GM12878 (cell line): ENCODE measurements at regions not wholly inside any gene's neighbourhood (a gene's known extent, or its start where the extent isn't known, plus 50 kb on each side); places are given as distances from the start of the nearest gene placed in this dataset.

Experiments used
- ATAC-seq: fragments of 200-7000 bp; cut with Tn5 transposase; 3 replicates; pipeline ENCODE4 v1.9.1; 2020; ENCODE audit warnings: mild to moderate bottlenecking, moderate library complexity
- BruUV-seq: library from RNA; stranded (reverse); fragments of 400-500 nt; replicated peaks from 2 replicates; lab custom pipeline; 2021; lab: Mats Ljungman, UMichigan
- CTCF ChIA-PET: fragments of 300-600 bp; sonication (Branson Sonifier 250); formaldehyde crosslinking; extraction: SDS; loops from one replicate; lab custom pipeline; 2021; ENCODE audit warnings: inconsistent platforms; lab: Yijun Ruan, JAX
- POLR2A ChIA-PET: fragments of 350-600 bp; formaldehyde crosslinking; extraction: SDS; loops from one replicate; lab custom pipeline; 2021; ENCODE audit warnings: inconsistent platforms; lab: Charles Lee
- RAD21 ChIA-PET: fragments of 300-600 bp; sonication (Branson Sonifier 250); formaldehyde crosslinking; loops from one replicate; lab custom pipeline; 2023; ENCODE audit warnings: antibody characterized with exemption; ENCODE audit not compliant: unreplicated experiment; lab: Charles Lee
- SMC1A ChIA-PET: fragments of 300-600 bp; sonication (Branson Sonifier 250); formaldehyde crosslinking; loops from one replicate; lab custom pipeline; 2023; ENCODE audit not compliant: unreplicated experiment, uncharacterized antibody; lab: Charles Lee
- DNase-seq: peaks from one replicate; pipeline ENCODE4 v3.0.0-alpha.2; 2011; ENCODE audit warnings: low read depth, low spot score
- FAIRE-seq: peaks from 3 replicates; lab custom pipeline; 2011; peaks lifted over from hg19 to GRCh38; lab: Jason Lieb, UNC
- H2AFZ ChIP-seq: 2 replicates; pipeline ENCODE4 v1.6.0; 2011; ENCODE audit warnings: low read depth, low read length, control low read depth; ENCODE audit not compliant: control insufficient read depth
- H3K27ac ChIP-seq: 2 replicates; pipeline ENCODE4 v1.5.1; 2011; ENCODE audit warnings: control low read depth; ENCODE audit not compliant: control insufficient read depth, insufficient read depth
- H3K27me3 ChIP-seq, 2 experiments: replicated peaks in 1 of 2; 2 replicates each; pipeline versions ENCODE4 v1.6.0 to v1.6.1; 2011; ENCODE audit warnings: low read length in 1 of 2; ENCODE audit not compliant: control insufficient read depth in 2 of 2, insufficient read depth in 2 of 2
- H3K36me3 ChIP-seq, 2 experiments: 2 replicates each; pipeline ENCODE4 v1.5.1; 2011; ENCODE audit warnings: low read length in 1 of 2; ENCODE audit not compliant: control insufficient read depth in 2 of 2, insufficient read depth in 2 of 2
- H3K4me1 ChIP-seq: 2 replicates; pipeline ENCODE4 v1.6.1; 2011; ENCODE audit warnings: mild to moderate bottlenecking, low read length, moderate library complexity, mixed read lengths; ENCODE audit not compliant: control insufficient read depth, insufficient read depth
- H3K4me2 ChIP-seq: 2 replicates; pipeline ENCODE4 v1.6.0; 2011; ENCODE audit warnings: control low read depth; ENCODE audit not compliant: control insufficient read depth, insufficient read depth
- H3K4me3 ChIP-seq: fragments of 200-600 bp; sonication (generic); 2 replicates; pipeline ENCODE4 v1.5.1; 2016
- H3K79me2 ChIP-seq: 2 replicates; pipeline ENCODE4 v1.6.0; 2011; ENCODE audit warnings: low read length; ENCODE audit not compliant: control insufficient read depth, insufficient read depth
- H3K9ac ChIP-seq: 2 replicates; pipeline ENCODE4 v1.8.0; 2011; ENCODE audit warnings: low read length, control low read depth, mixed read lengths; ENCODE audit not compliant: control insufficient read depth, insufficient read depth
- H3K9me3 ChIP-seq: replicated peaks from 3 replicates; pipeline ENCODE4 v1.5.1; 2011; ENCODE audit warnings: mild to moderate bottlenecking, low read length; ENCODE audit not compliant: control insufficient read depth, insufficient read depth
- H4K20me1 ChIP-seq: 2 replicates; pipeline ENCODE4 v1.6.0; 2011; ENCODE audit not compliant: control insufficient read depth, insufficient read depth
- CREB1 ChIP-seq: IDR thresholded peaks from 2 replicates; pipeline ENCODE4 v1.6.1; 2012; ENCODE audit warnings: low read depth, mild to moderate bottlenecking, inconsistent platforms
- POLR2A ChIP-seq: IDR thresholded peaks from 2 replicates; pipeline ENCODE4 v1.6.1; 2011; ENCODE audit warnings: low read depth, mild to moderate bottlenecking, low read length
- RELA ChIP-seq: fragments of 450-650 bp; IDR thresholded peaks from 2 replicates; pipeline ENCODE4 v1.8.0; 2014; ENCODE audit warnings: borderline replicate concordance; ENCODE audit not compliant: partially characterized antibody
- SPI1 ChIP-seq: IDR thresholded peaks from 2 replicates; pipeline ENCODE4 v1.6.1; 2011; ENCODE audit warnings: low read depth, mild to moderate bottlenecking, low read length, moderate library complexity, borderline replicate concordance; ENCODE audit not compliant: insufficient read depth
- WGBS: methylation state at CpG from one replicate; pipeline ENCODE4 v1.1.6; 2016; ENCODE audit warnings: low lambda C conversion rate; ENCODE audit not compliant: insufficient replicate concordance, insufficient coverage; ENCODE audit errors: missing lambda C conversion rate; 5-methylcytosine and 5-hydroxymethylcytosine counted together
- in situ Hi-C: fragments of 300-500 bp; cut with MboI; formaldehyde crosslinking; loops from 9 replicates; pipeline ENCODE4 v1.14.3; 2018; ENCODE audit warnings: mixed read lengths
- intact Hi-C: fragments of 100-400 bp; cut with micrococcal nuclease; formaldehyde crosslinking; loops from one replicate; pipeline ENCODE4 v1.14.2; 2022; ENCODE audit not compliant: unreplicated experiment
- TF ChIP-seq, protein P1 (sequence below): IDR thresholded peaks from 2 replicates; pipeline ENCODE4 v1.6.1; 2012; ENCODE audit warnings: low read length, inconsistent platforms
- TF ChIP-seq, protein P2 (sequence below): fragments of 450-650 bp; IDR thresholded peaks from 2 replicates; pipeline ENCODE4 v1.6.1; 2016; ENCODE audit warnings: mild to moderate bottlenecking, moderate library complexity, borderline replicate concordance
- TF ChIP-seq, protein P3 (sequence below): fragments of 450-650 bp; formaldehyde crosslinking; IDR thresholded peaks from 2 replicates; pipeline ENCODE4 v1.5.0; 2022; ENCODE audit warnings: mild to moderate bottlenecking, missing genetic modification characterization

DNA sequence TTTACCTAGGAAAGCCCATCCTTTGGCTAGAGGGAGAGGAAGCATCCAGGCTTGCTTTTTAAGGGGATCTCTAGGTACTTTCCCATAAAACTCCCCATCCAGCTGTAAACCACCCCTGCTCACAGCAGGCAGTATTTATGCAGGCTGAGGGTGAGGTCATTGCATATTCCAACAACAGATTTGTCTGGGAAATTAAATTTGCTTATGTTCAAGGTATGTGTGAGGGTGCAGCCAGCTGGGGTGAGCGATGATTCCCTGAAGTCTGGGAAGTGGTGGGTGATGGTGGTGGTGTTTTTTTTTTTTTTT is 96.3 kb upstream of the C1QTNF9B start (continued):
- TF ChIP-seq, protein P1, sequence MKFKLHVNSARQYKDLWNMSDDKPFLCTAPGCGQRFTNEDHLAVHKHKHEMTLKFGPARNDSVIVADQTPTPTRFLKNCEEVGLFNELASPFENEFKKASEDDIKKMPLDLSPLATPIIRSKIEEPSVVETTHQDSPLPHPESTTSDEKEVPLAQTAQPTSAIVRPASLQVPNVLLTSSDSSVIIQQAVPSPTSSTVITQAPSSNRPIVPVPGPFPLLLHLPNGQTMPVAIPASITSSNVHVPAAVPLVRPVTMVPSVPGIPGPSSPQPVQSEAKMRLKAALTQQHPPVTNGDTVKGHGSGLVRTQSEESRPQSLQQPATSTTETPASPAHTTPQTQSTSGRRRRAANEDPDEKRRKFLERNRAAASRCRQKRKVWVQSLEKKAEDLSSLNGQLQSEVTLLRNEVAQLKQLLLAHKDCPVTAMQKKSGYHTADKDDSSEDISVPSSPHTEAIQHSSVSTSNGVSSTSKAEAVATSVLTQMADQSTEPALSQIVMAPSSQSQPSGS: no peak
- TF ChIP-seq RELA: peak; percentile 72
- no peak for TF ChIP-seq POLR2A

DNA sequence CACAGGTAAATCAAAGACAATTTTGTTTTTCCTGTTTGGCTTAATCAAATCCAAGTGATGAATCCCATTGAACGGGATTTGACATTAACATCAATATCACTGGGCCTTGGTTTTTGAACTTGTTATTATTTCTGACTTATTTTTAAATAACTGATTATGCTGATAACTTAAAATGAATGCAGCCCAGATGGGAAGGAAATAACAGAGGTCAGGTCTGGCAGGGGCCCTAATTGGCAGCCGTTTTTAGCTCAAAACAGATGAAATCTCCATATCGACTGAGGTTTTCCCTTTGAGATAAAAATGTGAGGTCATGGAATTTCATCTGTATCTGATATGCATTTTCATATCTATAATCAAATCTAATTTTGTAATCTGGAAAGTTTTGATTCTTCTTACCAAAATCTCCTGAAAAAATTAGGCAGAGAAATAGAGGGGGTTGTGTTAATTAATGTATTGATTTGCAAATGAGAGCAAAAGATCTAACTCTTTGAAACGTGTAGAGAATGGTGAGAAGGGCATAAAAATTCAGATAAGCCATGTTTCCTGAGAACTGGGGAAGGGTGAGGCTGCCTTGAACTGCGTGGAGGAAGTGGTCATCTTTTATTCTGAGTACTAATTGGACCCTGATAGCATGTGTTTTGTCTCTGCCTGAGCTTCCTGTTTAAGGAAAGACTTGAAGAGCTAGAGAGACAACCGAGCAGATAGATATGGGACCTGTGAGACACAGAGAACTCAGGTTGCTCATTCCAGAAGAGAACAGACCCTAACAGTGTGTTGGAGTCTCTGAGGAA is 98.2 kb upstream of the C1QTNF9B start:
- no peak overlapping the region for H3K4me3 ChIP-seq
- no peaks in the 10 kb centered on the region for H4K20me1 ChIP-seq
- H3K4me1 ChIP-seq: peaks cover 3% of the 10 kb centered on the region; the same call in 1 of the 2 replicates
- H3K9ac ChIP-seq: no peak overlapping the region
- ChIA-PET CTCF (interaction anchor here (0.5 to 1.6 kb wide), 4 partner anchors 10 to 62 kb away, joined by 3 to 8 read pairs (median 4); no protein-coding TSS in a partner anchor), RAD21 (interaction anchor here (1.1 kb wide), 1 partner anchor 11 kb away, joined by 5 read pairs; no protein-coding TSS in a partner anchor), SMC1A (interaction anchor here (1.1 to 3.8 kb wide), 3 partner anchors 10 to 37 kb away, joined by 3 to 26 read pairs (median 12); no protein-coding TSS in a partner anchor), POLR2A (interaction anchor here (0.6 kb wide), 1 partner anchor 19 kb away, joined by 3 read pairs; no protein-coding TSS in a partner anchor)
- H3K9me3 ChIP-seq: no peaks in the 10 kb centered on the region; the same call in 2 of the 3 replicates
- in situ Hi-C loops: no loop called here
- no peak overlapping the region for H3K4me2 ChIP-seq
- BruUV-seq: no TSS peak
- DNase-seq (no peak), ATAC-seq (peak; percentile 22), FAIRE-seq (no peak)
- no peak overlapping the region for H3K27ac ChIP-seq
- no peaks in the 10 kb centered on the region for H3K27me3 ChIP-seq
- WGBS: 23% methylated on average over 6 of the region's 6 CpGs
- no peak overlapping the region; the same call in 1 of the 2 replicates for H2AFZ ChIP-seq
- H3K79me2 ChIP-seq: no peaks in the 10 kb centered on the region
- no peaks in the 10 kb centered on the region for H3K36me3 ChIP-seq
- intact Hi-C loops: no loop called here
- TF ChIP-seq, protein P2, sequence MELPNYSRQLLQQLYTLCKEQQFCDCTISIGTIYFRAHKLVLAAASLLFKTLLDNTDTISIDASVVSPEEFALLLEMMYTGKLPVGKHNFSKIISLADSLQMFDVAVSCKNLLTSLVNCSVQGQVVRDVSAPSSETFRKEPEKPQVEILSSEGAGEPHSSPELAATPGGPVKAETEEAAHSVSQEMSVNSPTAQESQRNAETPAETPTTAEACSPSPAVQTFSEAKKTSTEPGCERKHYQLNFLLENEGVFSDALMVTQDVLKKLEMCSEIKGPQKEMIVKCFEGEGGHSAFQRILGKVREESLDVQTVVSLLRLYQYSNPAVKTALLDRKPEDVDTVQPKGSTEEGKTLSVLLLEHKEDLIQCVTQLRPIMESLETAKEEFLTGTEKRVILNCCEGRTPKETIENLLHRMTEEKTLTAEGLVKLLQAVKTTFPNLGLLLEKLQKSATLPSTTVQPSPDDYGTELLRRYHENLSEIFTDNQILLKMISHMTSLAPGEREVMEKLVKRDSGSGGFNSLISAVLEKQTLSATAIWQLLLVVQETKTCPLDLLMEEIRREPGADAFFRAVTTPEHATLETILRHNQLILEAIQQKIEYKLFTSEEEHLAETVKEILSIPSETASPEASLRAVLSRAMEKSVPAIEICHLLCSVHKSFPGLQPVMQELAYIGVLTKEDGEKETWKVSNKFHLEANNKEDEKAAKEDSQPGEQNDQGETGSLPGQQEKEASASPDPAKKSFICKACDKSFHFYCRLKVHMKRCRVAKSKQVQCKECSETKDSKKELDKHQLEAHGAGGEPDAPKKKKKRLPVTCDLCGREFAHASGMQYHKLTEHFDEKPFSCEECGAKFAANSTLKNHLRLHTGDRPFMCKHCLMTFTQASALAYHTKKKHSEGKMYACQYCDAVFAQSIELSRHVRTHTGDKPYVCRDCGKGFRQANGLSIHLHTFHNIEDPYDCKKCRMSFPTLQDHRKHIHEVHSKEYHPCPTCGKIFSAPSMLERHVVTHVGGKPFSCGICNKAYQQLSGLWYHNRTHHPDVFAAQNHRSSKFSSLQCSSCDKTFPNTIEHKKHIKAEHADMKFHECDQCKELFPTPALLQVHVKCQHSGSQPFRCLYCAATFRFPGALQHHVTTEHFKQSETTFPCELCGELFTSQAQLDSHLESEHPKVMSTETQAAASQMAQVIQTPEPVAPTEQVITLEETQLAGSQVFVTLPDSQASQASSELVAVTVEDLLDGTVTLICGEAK: peak; percentile 43; the same call in 1 of the 2 replicates
- TF ChIP-seq SPI1: peak; percentile 4; the same call in 1 of the 2 replicates
- TF ChIP-seq CREB1: no peak
- TF ChIP-seq, protein P3, sequence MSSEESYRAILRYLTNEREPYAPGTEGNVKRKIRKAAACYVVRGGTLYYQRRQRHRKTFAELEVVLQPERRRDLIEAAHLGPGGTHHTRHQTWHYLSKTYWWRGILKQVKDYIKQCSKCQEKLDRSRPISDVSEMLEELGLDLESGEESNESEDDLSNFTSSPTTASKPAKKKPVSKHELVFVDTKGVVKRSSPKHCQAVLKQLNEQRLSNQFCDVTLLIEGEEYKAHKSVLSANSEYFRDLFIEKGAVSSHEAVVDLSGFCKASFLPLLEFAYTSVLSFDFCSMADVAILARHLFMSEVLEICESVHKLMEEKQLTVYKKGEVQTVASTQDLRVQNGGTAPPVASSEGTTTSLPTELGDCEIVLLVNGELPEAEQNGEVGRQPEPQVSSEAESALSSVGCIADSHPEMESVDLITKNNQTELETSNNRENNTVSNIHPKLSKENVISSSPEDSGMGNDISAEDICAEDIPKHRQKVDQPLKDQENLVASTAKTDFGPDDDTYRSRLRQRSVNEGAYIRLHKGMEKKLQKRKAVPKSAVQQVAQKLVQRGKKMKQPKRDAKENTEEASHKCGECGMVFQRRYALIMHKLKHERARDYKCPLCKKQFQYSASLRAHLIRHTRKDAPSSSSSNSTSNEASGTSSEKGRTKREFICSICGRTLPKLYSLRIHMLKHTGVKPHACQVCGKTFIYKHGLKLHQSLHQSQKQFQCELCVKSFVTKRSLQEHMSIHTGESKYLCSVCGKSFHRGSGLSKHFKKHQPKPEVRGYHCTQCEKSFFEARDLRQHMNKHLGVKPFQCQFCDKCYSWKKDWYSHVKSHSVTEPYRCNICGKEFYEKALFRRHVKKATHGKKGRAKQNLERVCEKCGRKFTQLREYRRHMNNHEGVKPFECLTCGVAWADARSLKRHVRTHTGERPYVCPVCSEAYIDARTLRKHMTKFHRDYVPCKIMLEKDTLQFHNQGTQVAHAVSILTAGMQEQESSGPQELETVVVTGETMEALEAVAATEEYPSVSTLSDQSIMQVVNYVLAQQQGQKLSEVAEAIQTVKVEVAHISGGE: 0 out of 2 replicates have a peak, but pooled peaks have one; percentile 26
